BJ (cell line): ENCODE measurements at regions not wholly inside any gene's neighbourhood (a gene's known extent, or its start where the extent isn't known, plus 50 kb on each side); places are given as distances from the start of the nearest gene placed in this dataset.
"Not testable (repeated sequence)": the region's sequence is repeated elsewhere in the genome, so short reads cannot be mapped to it uniquely, and the experiment has no call there.

Experiments
- CTCF ChIA-PET: fragments of 350-600 bp; formaldehyde crosslinking; extraction: SDS; loops from one replicate; lab custom pipeline; 2021; ENCODE audit warnings: antibody characterized with exemption, inconsistent platforms; lab: Yijun Ruan, JAX
- POLR2A ChIA-PET: fragments of 300-600 bp; sonication (Branson Sonifier 250); formaldehyde crosslinking; extraction: SDS; loops from one replicate; lab custom pipeline; 2021; ENCODE audit warnings: antibody characterized with exemption; lab: Charles Lee
- DNase-seq: peaks from one replicate; pipeline ENCODE4 v3.0.0-alpha.2; 2011; ENCODE audit warnings: low read depth
- H3K27me3 ChIP-seq: 2 replicates; pipeline ENCODE4 v1.6.0; 2011; ENCODE audit warnings: low read length; ENCODE audit not compliant: control insufficient read depth, insufficient read depth
- H3K36me3 ChIP-seq: 2 replicates; pipeline ENCODE4 v1.5.1; 2011; ENCODE audit warnings: low read length; ENCODE audit not compliant: control insufficient read depth, insufficient read depth
- H3K4me3 ChIP-seq: 2 replicates; pipeline ENCODE4 v1.5.1; 2011; ENCODE audit warnings: low read depth, mild to moderate bottlenecking, control low read depth, low read length
- CTCF ChIP-seq: IDR thresholded peaks from 2 replicates; pipeline ENCODE4 v1.5.1; 2011; ENCODE audit warnings: low read depth, mild to moderate bottlenecking, control low read depth, inconsistent platforms, low read length, moderate library complexity; ENCODE audit not compliant: insufficient read depth

GRCh38 chr9:82431121-82431520 is 442.5 kb downstream of the SPATA31D1 start:
- no peak for DNase-seq
- Histone ChIP-seq H3K36me3 (no peaks in the 10 kb centered on the region), H3K4me3 (no peak overlapping the region), H3K27me3 (no peaks in the 10 kb centered on the region)
- POLR2A ChIA-PET = no interaction called here
- no peak for TF ChIP-seq CTCF
- CTCF ChIA-PET = no interaction called here

GRCh38 chr9:82433290-82433931 is 444.8 kb downstream of the SPATA31D1 start:
- H3K4me3 ChIP-seq, H3K27me3 ChIP-seq, CTCF ChIA-PET, POLR2A ChIA-PET, H3K36me3 ChIP-seq, DNase-seq: not testable (repeated sequence)

- H3K27me3 ChIP-seq = no peaks in the 10 kb centered on the region
- no peak overlapping the region for H3K4me3 ChIP-seq
- no peaks in the 10 kb centered on the region for H3K36me3 ChIP-seq
- no peak for TF ChIP-seq CTCF
- POLR2A ChIA-PET = no interaction called here
- no peak for DNase-seq
- CTCF ChIA-PET = no interaction called here
These were observed 447.9 kb downstream of the SPATA31D1 start for GRCh38 chr9:82436475-82436874.

- H3K27me3 ChIP-seq, H3K4me3 ChIP-seq, CTCF ChIA-PET, DNase-seq, POLR2A ChIA-PET, H3K36me3 ChIP-seq: not testable (repeated sequence)
These were observed 448.6 kb downstream of the SPATA31D1 start for GRCh38 chr9:82437183-82437582.

GRCh38 chr9:82438581-82438980 is 450.0 kb downstream of the SPATA31D1 start:
- no peak for TF ChIP-seq CTCF
- Histone ChIP-seq H3K4me3 (no peak overlapping the region), H3K36me3 (no peaks in the 10 kb centered on the region), H3K27me3 (no peaks in the 10 kb centered on the region)
- POLR2A ChIA-PET = no interaction called here
- CTCF ChIA-PET = no interaction called here
- no peak for DNase-seq

- TF ChIP-seq CTCF = no peak
- ChIA-PET CTCF (interaction anchor here (1.9 kb wide), 1 partner anchor 13 kb away, joined by 5 read pairs; no protein-coding TSS in a partner anchor), POLR2A (no interaction called here)
- Histone ChIP-seq H3K4me3 (no peak overlapping the region), H3K27me3 (no peaks in the 10 kb centered on the region), H3K36me3 (no peaks in the 10 kb centered on the region)
- no peak for DNase-seq
These were observed 454.7 kb downstream of the SPATA31D1 start for GRCh38 chr9:82443312-82443711.
